CD4-positive, CD25-positive, alpha-beta regulatory T cell (primary cell): ENCODE measurements at regions not wholly inside any gene's neighbourhood (a gene's known extent, or its start where the extent isn't known, plus 50 kb on each side); places are given as distances from the start of the nearest gene placed in this dataset.

ENCODE experiments used
- ATAC-seq, 2 donors: fragments of 150-1000 bp; cut with Tn5 transposase; one replicate each; pipeline ENCODE4 v1.10.0; 2021; ENCODE audit warnings: low read depth in 2 of 2, moderate number of reproducible peaks in 2 of 2, moderate library complexity in 1 of 2
- DNase-seq, 3 donors: peaks; one replicate each; pipeline versions ENCODE4 v3.0.0 to v3.0.0-alpha.2; 2012 to 2022; ENCODE audit warnings: mixed read lengths in 1 of 3
- H3K27ac ChIP-seq: one replicate; pipeline ENCODE4 v1.7.0; 2013; ENCODE audit warnings: mild to moderate bottlenecking, low read length; ENCODE audit not compliant: insufficient read depth, poor library complexity, severe bottlenecking
- H3K27me3 ChIP-seq: one replicate; pipeline ENCODE4 v1.7.0; 2013; ENCODE audit warnings: low read length; ENCODE audit not compliant: control insufficient read depth, insufficient read depth
- H3K36me3 ChIP-seq: one replicate; pipeline ENCODE4 v1.7.0; 2013; ENCODE audit warnings: mild to moderate bottlenecking, low read length, moderate library complexity; ENCODE audit not compliant: control insufficient read depth, insufficient read depth
- H3K4me1 ChIP-seq: 2 replicates; pipeline ENCODE4 v1.7.0; 2013; ENCODE audit warnings: mild to moderate bottlenecking, low read length; ENCODE audit not compliant: insufficient read depth, control insufficient read depth, poor library complexity, severe bottlenecking
- H3K4me3 ChIP-seq: one replicate; pipeline ENCODE4 v1.7.0; 2013; ENCODE audit warnings: low read depth, mild to moderate bottlenecking, low read length, moderate library complexity
- H3K9me3 ChIP-seq, 2 experiments: 1 replicate in 1 of 2; 2 replicates in 1 of 2; pipeline ENCODE4 v1.7.0; 2013; ENCODE audit warnings: low read length in 2 of 2, mild to moderate bottlenecking in 1 of 2, moderate library complexity in 1 of 2; ENCODE audit not compliant: control insufficient read depth in 2 of 2
- H3K27ac Mint-ChIP-seq, 3 donors: one replicate each; pipeline ENCODE4 v1.8.0; 2020 to 2022; ENCODE audit warnings: mild to moderate bottlenecking in 3 of 3, mixed read lengths in 3 of 3, moderate library complexity in 2 of 3
- H3K27me3 Mint-ChIP-seq: one replicate; pipeline ENCODE4 v1.8.0; 2022; ENCODE audit warnings: mild to moderate bottlenecking, mixed read lengths
- H3K36me3 Mint-ChIP-seq: one replicate; pipeline ENCODE4 v1.8.0; 2020; ENCODE audit warnings: mixed read lengths
- H3K4me1 Mint-ChIP-seq, 4 donors: one replicate each; pipeline ENCODE4 v1.8.0; 2020 to 2022; ENCODE audit warnings: mixed read lengths in 4 of 4, mild to moderate bottlenecking in 1 of 4
- H3K4me3 Mint-ChIP-seq, 4 donors: one replicate each; pipeline ENCODE4 v1.8.0; 2020 to 2022; ENCODE audit warnings: mild to moderate bottlenecking in 4 of 4, mixed read lengths in 4 of 4, moderate library complexity in 3 of 4
- H3K9me3 Mint-ChIP-seq, 7 donors: one replicate each; pipeline ENCODE4 v1.8.0; 2020 to 2022; ENCODE audit warnings: mixed read lengths in 7 of 7, mild to moderate bottlenecking in 3 of 7, moderate library complexity in 2 of 7

DNA sequence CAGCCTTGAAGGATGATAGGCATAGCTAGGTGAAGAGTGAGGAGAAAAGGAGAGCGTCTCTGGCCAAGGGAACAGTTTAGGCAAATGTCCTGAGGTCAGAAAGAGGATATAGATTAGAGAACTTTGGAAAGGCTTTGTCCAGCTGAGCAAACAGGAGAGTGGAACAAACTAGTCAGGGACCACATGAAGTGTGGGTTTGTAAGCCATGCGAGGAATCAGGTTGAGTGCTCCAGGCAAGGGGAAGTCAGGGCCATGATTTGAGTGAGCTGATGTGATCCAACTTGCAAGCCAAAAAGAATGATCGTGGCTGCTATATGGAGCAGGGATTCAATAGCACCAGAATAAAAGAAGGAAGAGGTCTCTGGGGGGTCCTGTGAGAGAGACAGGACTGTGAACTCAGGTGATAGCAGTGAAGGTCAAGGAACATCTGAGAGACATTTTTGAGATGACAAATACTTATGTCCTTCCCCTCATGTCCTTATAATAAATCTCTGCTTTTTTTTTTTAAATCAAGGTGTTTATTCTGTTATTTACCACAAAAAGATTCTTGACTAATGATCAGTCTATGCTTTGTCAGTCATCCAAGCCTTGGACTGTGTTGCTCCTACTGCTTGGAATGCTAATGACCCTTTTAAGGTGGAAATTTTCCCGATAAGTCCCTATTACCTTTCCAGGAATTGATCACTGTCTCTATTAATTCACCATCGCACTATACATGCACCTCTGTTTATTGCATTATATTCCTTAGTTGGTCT is 472.6 kb downstream of the TXNL1 start:
- no peak overlapping the region for H3K27ac Mint-ChIP-seq
- H3K4me3 Mint-ChIP-seq = no peak overlapping the region

DNA sequence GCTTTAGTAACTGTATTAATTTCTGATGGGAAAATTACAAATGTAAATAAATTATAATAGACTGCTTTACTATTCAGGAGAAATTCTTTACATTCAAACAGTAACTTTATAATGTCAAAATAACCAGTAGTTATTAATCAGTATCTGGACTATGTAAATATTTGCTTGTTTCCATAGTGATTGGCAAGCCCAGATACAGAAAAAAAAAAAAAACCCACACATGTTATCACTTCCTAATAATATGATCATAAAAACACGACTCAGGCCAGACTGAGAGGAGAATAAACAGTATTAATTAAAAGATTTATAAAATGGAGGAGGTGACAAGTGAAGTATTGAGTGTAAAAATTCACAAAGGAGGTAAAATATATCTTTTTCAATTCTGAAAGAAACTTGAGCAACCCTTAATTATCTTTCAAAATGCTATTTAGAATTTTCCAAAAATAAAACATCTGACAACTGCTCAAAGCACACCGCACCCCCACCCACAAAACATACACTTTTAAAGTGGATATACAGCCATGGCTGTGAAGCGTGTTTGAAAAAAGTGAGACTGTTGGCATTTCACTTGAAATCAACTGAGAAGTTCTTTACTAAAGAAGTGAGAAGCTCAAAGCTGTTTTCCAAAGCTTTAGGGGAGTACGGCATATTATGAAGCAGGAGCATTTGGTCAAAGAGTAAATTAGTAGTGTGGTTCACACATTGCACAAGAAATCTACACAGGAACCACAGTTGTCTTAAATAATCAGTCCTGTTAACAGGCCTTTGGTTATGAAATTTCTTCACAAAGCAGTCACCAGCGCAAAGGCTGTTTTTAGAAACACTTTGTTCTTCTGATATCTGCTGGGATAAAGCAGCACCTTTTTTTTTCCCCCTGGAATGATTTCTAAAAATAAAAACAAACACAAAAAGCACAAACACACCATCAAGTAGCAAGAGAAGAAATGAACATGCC is 475.8 kb downstream of the TXNL1 start:
- H3K9me3 Mint-ChIP-seq = peaks cover 0 to 4% (median 0%) of the 10 kb centered on the region in 7 donors
- no peak overlapping the region for H3K27ac Mint-ChIP-seq
- Histone ChIP-seq H3K4me1 (no peaks in the 10 kb centered on the region), H3K36me3 (no peaks in the 10 kb centered on the region), H3K4me3 (no peak overlapping the region), H3K27ac (no peak overlapping the region), H3K9me3 (no peaks in the 10 kb centered on the region), H3K27me3 (no peaks in the 10 kb centered on the region)
- H3K36me3 Mint-ChIP-seq = no peaks in the 10 kb centered on the region
- no peaks in the 10 kb centered on the region for H3K4me1 Mint-ChIP-seq
- H3K27me3 Mint-ChIP-seq = no peaks in the 10 kb centered on the region
- no peak overlapping the region for H3K4me3 Mint-ChIP-seq
- ATAC-seq (no peak), DNase-seq (no peak)

More for the DNA sequence above, 472.6 kb downstream of the TXNL1 start:
- DNase-seq (no peak), ATAC-seq (no peak)
- Mint-ChIP-seq H3K9me3 (peaks cover 0 to 15% (median 0%) of the 10 kb centered on the region in 7 donors), H3K4me1 (no peaks in the 10 kb centered on the region), H3K27me3 (no peaks in the 10 kb centered on the region), H3K36me3 (no peaks in the 10 kb centered on the region)
- Histone ChIP-seq H3K27ac (no peak overlapping the region), H3K27me3 (no peaks in the 10 kb centered on the region), H3K36me3 (no peaks in the 10 kb centered on the region), H3K9me3 (no peaks in the 10 kb centered on the region), H3K4me3 (no peak overlapping the region), H3K4me1 (no peaks in the 10 kb centered on the region)

GRCh38 chr18:56161566-56162260 is 476.7 kb downstream of the TXNL1 start:
- H3K4me3 ChIP-seq = no peak overlapping the region

GRCh38 chr18:56158676-56159075 is 479.7 kb downstream of the TXNL1 start:
- Histone ChIP-seq H3K9me3 (no peaks in the 10 kb centered on the region), H3K4me3 (no peak overlapping the region), H3K4me1 (no peaks in the 10 kb centered on the region), H3K27ac (no peak overlapping the region), H3K27me3 (no peaks in the 10 kb centered on the region), H3K36me3 (no peaks in the 10 kb centered on the region)
- H3K9me3 Mint-ChIP-seq = peaks cover 0 to 6% (median 2%) of the 10 kb centered on the region in 7 donors
- no peak for DNase-seq
- H3K27me3 Mint-ChIP-seq = no peaks in the 10 kb centered on the region
- H3K4me1 Mint-ChIP-seq = no peaks in the 10 kb centered on the region
- no peak overlapping the region for H3K27ac Mint-ChIP-seq
- H3K4me3 Mint-ChIP-seq = no peak overlapping the region
- H3K36me3 Mint-ChIP-seq = no peaks in the 10 kb centered on the region
- no peak for ATAC-seq

More at GRCh38 chr18:56161566-56162260, 476.7 kb downstream of the TXNL1 start:
- no peaks in the 10 kb centered on the region for H3K27me3 ChIP-seq
- no peaks in the 10 kb centered on the region for H3K36me3 ChIP-seq
- Mint-ChIP-seq H3K36me3 (no peaks in the 10 kb centered on the region), H3K9me3 (peaks cover 0 to 4% (median 0%) of the 10 kb centered on the region in 7 donors), H3K27ac (no peak overlapping the region), H3K4me3 (no peak overlapping the region), H3K27me3 (no peaks in the 10 kb centered on the region), H3K4me1 (no peaks in the 10 kb centered on the region)
- H3K9me3 ChIP-seq = no peaks in the 10 kb centered on the region
- no peaks in the 10 kb centered on the region for H3K4me1 ChIP-seq
- DNase-seq = no peak
- no peak for ATAC-seq
- no peak overlapping the region for H3K27ac ChIP-seq

DNA sequence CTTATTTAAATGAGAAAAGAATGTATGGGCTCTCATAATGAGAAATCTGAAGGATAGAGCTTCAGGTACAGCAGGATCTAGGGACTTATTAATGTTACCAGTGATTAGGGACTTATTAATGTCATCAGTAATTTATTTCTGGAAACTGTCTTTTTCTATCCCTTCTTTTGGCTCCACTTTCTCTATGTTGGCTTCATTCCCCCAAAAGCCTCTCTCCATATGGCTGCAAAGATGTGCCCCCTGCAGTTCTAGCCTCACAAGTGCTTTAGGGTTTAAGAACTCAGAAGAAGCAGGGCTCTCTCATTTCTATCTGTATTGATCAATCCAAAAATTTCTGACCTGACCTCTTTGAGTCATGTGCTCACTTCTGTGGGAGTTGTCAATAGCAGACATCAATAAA is 480.9 kb downstream of the TXNL1 start:
- ATAC-seq = no peak
- peaks cover 7% of the 10 kb centered on the region for H3K27me3 Mint-ChIP-seq
- no peaks in the 10 kb centered on the region for H3K27me3 ChIP-seq

GRCh38 chr18:56152551-56153310 is 485.7 kb downstream of the TXNL1 start:
- Histone ChIP-seq H3K4me3 (no peak overlapping the region), H3K27me3 (no peaks in the 10 kb centered on the region), H3K9me3 (no peaks in the 10 kb centered on the region), H3K4me1 (no peaks in the 10 kb centered on the region), H3K27ac (no peak overlapping the region), H3K36me3 (no peaks in the 10 kb centered on the region)
- DNase-seq (no peak), ATAC-seq (no peak)
- H3K4me1 Mint-ChIP-seq = no peaks in the 10 kb centered on the region
- peaks cover 0 to 10% (median 2%) of the 10 kb centered on the region in 7 donors for H3K9me3 Mint-ChIP-seq
- H3K36me3 Mint-ChIP-seq = no peaks in the 10 kb centered on the region
- no peak overlapping the region for H3K4me3 Mint-ChIP-seq
- H3K27me3 Mint-ChIP-seq = peaks cover 7% of the 10 kb centered on the region
- H3K27ac Mint-ChIP-seq = no peak overlapping the region

More for the DNA sequence above, 480.9 kb downstream of the TXNL1 start:
- Histone ChIP-seq H3K4me3 (no peak overlapping the region), H3K4me1 (no peaks in the 10 kb centered on the region), H3K9me3 (no peaks in the 10 kb centered on the region), H3K27ac (no peak overlapping the region), H3K36me3 (no peaks in the 10 kb centered on the region)
- Mint-ChIP-seq H3K36me3 (no peaks in the 10 kb centered on the region), H3K4me3 (no peak overlapping the region), H3K27ac (no peak overlapping the region), H3K9me3 (peaks cover 0 to 11% (median 2%) of the 10 kb centered on the region in 7 donors), H3K4me1 (no peaks in the 10 kb centered on the region)
- DNase-seq = no peak

- no peaks in the 10 kb centered on the region for H3K4me1 Mint-ChIP-seq
- H3K4me1 ChIP-seq = no peaks in the 10 kb centered on the region
- H3K27ac Mint-ChIP-seq = no peak overlapping the region
- no peaks in the 10 kb centered on the region for H3K27me3 ChIP-seq
- H3K4me3 ChIP-seq = no peak overlapping the region
- ATAC-seq (no peak), DNase-seq (no peak)
- H3K9me3 Mint-ChIP-seq = peaks cover 0 to 14% (median 6%) of the 10 kb centered on the region in 7 donors
- no peaks in the 10 kb centered on the region for H3K9me3 ChIP-seq
- no peak overlapping the region for H3K4me3 Mint-ChIP-seq
- H3K36me3 Mint-ChIP-seq = no peaks in the 10 kb centered on the region
- H3K36me3 ChIP-seq = no peaks in the 10 kb centered on the region
- no peak overlapping the region for H3K27ac ChIP-seq
- peaks cover 7% of the 10 kb centered on the region for H3K27me3 Mint-ChIP-seq
Measured at GRCh38 chr18:56148373-56148772, 490.0 kb downstream of the TXNL1 start.
